ENCODE measurements at regions not wholly inside any gene's neighbourhood (a gene's known extent, or its start where the extent isn't known, plus 50 kb on each side); places are given as distances from the start of the nearest gene placed in this dataset.

DNA sequence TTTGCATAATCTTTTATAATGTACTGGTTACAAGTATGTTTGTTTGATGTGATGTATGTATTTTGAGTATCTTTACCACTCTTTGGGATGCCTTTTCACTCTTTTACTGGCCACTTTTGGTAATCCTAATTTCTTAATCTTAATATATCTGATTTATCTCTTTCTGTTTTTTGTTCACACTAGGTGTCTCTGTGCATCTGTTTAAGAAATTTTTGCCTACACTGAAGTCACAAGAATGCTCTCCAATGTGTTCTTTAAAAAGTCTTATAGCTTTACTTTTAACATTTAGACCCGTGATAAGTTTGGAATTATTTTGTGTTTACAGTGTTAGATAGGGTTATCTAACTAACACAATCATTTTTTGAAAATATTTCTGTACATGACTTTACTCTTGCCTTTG is 659.1 kb downstream of the SI start (continued):
- no peak for TF ChIP-seq FOSB (CRISPR knock-in tag; IDR thresholded peaks at IDR 0.05)
- TF ChIP-seq ZSCAN20 (CRISPR knock-in tag; IDR thresholded peaks at IDR 0.05), result no peak
- TF ChIP-seq, protein P1, sequence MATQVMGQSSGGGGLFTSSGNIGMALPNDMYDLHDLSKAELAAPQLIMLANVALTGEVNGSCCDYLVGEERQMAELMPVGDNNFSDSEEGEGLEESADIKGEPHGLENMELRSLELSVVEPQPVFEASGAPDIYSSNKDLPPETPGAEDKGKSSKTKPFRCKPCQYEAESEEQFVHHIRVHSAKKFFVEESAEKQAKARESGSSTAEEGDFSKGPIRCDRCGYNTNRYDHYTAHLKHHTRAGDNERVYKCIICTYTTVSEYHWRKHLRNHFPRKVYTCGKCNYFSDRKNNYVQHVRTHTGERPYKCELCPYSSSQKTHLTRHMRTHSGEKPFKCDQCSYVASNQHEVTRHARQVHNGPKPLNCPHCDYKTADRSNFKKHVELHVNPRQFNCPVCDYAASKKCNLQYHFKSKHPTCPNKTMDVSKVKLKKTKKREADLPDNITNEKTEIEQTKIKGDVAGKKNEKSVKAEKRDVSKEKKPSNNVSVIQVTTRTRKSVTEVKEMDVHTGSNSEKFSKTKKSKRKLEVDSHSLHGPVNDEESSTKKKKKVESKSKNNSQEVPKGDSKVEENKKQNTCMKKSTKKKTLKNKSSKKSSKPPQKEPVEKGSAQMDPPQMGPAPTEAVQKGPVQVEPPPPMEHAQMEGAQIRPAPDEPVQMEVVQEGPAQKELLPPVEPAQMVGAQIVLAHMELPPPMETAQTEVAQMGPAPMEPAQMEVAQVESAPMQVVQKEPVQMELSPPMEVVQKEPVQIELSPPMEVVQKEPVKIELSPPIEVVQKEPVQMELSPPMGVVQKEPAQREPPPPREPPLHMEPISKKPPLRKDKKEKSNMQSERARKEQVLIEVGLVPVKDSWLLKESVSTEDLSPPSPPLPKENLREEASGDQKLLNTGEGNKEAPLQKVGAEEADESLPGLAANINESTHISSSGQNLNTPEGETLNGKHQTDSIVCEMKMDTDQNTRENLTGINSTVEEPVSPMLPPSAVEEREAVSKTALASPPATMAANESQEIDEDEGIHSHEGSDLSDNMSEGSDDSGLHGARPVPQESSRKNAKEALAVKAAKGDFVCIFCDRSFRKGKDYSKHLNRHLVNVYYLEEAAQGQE (IDR thresholded peaks at IDR 0.05), result no peak

- WGBS (ENCODE audit: missing lambda C conversion rate), result 13% methylated on average over 1 of the region's 1 CpG
- Histone ChIP-seq H3K9me3 (no peaks in the 10 kb centered on the region), H3K4me3 (no peak overlapping the region), H3K4me1 (no peaks in the 10 kb centered on the region), H3K27ac (no peak overlapping the region), H3K4me2 (no peak overlapping the region)
- TF ChIP-seq, protein P2, sequence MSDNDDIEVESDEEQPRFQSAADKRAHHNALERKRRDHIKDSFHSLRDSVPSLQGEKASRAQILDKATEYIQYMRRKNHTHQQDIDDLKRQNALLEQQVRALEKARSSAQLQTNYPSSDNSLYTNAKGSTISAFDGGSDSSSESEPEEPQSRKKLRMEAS (IDR thresholded peaks at IDR 0.05), result no peak
- TF ChIP-seq HEYL (CRISPR knock-in tag; IDR thresholded peaks at IDR 0.05) (no peak), ZFP36 (IDR thresholded peaks at IDR 0.05; ENCODE audit: borderline replicate concordance, partially characterized antibody) (no peak), CEBPB (IDR thresholded peaks at IDR 0.05) (no peak)
- DNase-seq (ENCODE audit: low read depth in 1 of 2, low spot score in 1 of 2), result no peak
- POLR2A ChIA-PET, result no interaction called here
- ATAC-seq, result no peak
- CTCF ChIA-PET, result no interaction called here
- FAIRE-seq, result no peak
Measured at GRCh38 chr3:164418414-164418813, 659.9 kb downstream of the SI start.

- CTCF ChIA-PET, result no interaction called here
- no peak for ATAC-seq
- POLR2A ChIA-PET, result no interaction called here
- FAIRE-seq, result no peak
- Histone ChIP-seq H3K4me2 (no peak overlapping the region), H3K4me1 (no peaks in the 10 kb centered on the region), H3K9me3 (no peaks in the 10 kb centered on the region), H3K4me3 (no peak overlapping the region), H3K27ac (no peak overlapping the region)
- no peak for TF ChIP-seq ZC3H11A (IDR thresholded peaks at IDR 0.05)
- TF ChIP-seq EHMT2 (IDR thresholded peaks at IDR 0.05; ENCODE audit: low read depth), result no peak
- no peak for TF ChIP-seq GATA3 (IDR thresholded peaks at IDR 0.05; ENCODE audit: borderline replicate concordance)
- no peak for TF ChIP-seq MYC (IDR thresholded peaks at IDR 0.05; ENCODE audit: borderline replicate concordance, low read length)
- TF ChIP-seq PHF8 (IDR thresholded peaks at IDR 0.05; ENCODE audit: borderline replicate concordance, low read depth), result no peak
- no peak for TF ChIP-seq NPAS2 (CRISPR knock-in tag; IDR thresholded peaks at IDR 0.05; ENCODE audit: borderline replicate concordance)
- TF ChIP-seq RFX5 (IDR thresholded peaks at IDR 0.05), result no peak
- TF ChIP-seq RARB (CRISPR knock-in tag; IDR thresholded peaks at IDR 0.05), result no peak
- no peak for TF ChIP-seq HOXA7 (CRISPR knock-in tag; IDR thresholded peaks at IDR 0.05)
- TF ChIP-seq CHD4 (IDR thresholded peaks at IDR 0.05; ENCODE audit: borderline replicate concordance), result no peak
- DNase-seq (ENCODE audit: low read depth in 1 of 2, low spot score in 1 of 2), result no peak
Measured at GRCh38 chr3:164417955-164418354, 660.3 kb downstream of the SI start.

DNA sequence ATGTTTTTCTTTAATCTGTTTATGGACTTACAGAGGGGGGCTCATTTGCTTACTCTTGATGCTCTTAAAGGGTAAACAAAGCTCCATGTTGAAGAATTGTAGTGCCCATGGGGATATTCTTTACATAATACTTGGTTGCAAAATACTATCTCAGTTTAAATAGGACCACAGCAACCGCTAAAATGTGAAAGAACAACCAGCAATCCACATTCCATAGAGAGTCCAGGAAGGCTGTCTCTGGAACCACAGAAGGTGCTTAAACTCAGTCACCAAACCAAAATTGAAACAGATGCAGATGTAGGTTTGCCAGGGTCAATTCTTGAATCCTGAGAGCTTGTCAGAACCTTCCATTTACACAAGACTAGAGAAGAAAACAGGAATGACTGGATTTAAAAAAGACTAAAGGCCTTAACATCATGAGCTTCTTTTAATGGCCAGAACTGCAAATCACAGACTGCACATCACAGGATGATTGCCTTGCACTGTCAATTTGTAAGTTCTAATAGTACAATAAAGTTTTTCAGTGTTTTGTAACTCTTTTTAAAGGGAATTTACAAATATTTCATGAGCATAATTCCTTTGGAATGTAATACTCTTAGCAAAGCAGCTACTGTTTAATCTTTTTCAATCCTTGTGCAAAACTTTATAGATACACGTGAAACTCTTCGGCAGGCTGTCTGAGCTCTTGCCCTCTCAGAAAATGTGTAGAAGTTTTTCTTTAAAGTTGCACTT is 661.6 kb downstream of the SI start:
- POLR2A ChIA-PET, result no interaction called here
- no peak for DNase-seq (ENCODE audit: low read depth in 1 of 2, low spot score in 1 of 2)
- no peak for FAIRE-seq
- ATAC-seq, result no peak
- Histone ChIP-seq H3K27ac (no peak overlapping the region), H3K9me3 (no peaks in the 10 kb centered on the region), H3K4me3 (no peak overlapping the region), H3K4me2 (no peak overlapping the region), H3K4me1 (no peaks in the 10 kb centered on the region)
- 51% methylated on average over 3 of the region's 3 CpGs for WGBS (ENCODE audit: missing lambda C conversion rate)
- CTCF ChIA-PET, result no interaction called here
- TF ChIP-seq, protein P2 (IDR thresholded peaks at IDR 0.05), result no peak

Measured in A549 (cell line).